GM12874 (cell line): ENCODE measurements at regions not wholly inside any gene's neighbourhood (a gene's known extent, or its start where the extent isn't known, plus 50 kb on each side); places are given as distances from the start of the nearest gene placed in this dataset.

Experiments
- CTCF ChIP-seq: IDR thresholded peaks from 2 replicates; pipeline ENCODE4 v1.5.1; 2011; ENCODE audit warnings: low read depth, mild to moderate bottlenecking, control low read depth, low read length, moderate library complexity; ENCODE audit not compliant: insufficient read depth

GRCh38 chr7:131900785-131901287, 344.4 kb upstream of the PODXL start:
- TF ChIP-seq CTCF: no peak

- TF ChIP-seq CTCF: no peak
Observed at GRCh38 chr7:131899271-131900030, 343.0 kb upstream of the PODXL start.

GRCh38 chr7:131898418-131898817, 342.0 kb upstream of the PODXL start:
- TF ChIP-seq CTCF: no peak

GRCh38 chr7:131897790-131898165, 341.4 kb upstream of the PODXL start:
- no peak for TF ChIP-seq CTCF

- no peak for TF ChIP-seq CTCF
Observed at GRCh38 chr7:131897016-131897789, 340.8 kb upstream of the PODXL start.

GRCh38 chr7:131896165-131896863, 339.9 kb upstream of the PODXL start:
- TF ChIP-seq CTCF: no peak

GRCh38 chr7:131895541-131896164, 339.2 kb upstream of the PODXL start:
- no peak for TF ChIP-seq CTCF
